ENCODE measurements at regions not wholly inside any gene's neighbourhood (a gene's known extent, or its start where the extent isn't known, plus 50 kb on each side); places are given as distances from the start of the nearest gene placed in this dataset.

DNA sequence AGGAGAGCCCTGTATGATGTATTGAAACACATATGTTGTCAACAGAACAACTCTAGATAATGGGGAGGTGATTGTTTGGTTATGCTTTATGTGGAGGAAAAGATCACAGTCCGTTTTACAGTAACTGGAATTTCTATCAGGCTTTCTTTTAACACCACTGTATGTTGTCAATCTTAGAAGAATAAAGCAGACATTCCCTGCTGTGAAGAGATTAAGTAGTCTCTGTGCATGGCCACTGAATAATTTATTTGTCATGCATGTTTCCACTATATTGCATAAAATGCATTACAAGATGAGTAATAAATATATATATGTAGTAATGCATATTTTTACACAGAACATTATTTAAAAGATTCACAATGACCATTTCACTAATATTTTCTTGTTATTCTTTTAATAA, 440.0 kb downstream of the ANKRD7 start:
- no peaks in the 10 kb centered on the region for H3K9me2 ChIP-seq (ENCODE audit: insufficient read depth)
- no TSS peak for BruUV-seq (replicated peaks)
- H2AFZ ChIP-seq, result no peak overlapping the region
- ChIA-PET CTCF (no interaction called here), POLR2A (ENCODE audit: unreplicated experiment) (no interaction called here)
- no peak for TF ChIP-seq CTCF (conservative IDR thresholded peaks at IDR 0.05)
- no peak for TF ChIP-seq EZH2 (IDR thresholded peaks at IDR 0.05; ENCODE audit: low read depth)
- H4K20me1 ChIP-seq (ENCODE audit: insufficient read depth), result no peaks in the 10 kb centered on the region
- H3K4me2 ChIP-seq, result no peak overlapping the region
- H3K27ac ChIP-seq, result no peak overlapping the region
- H3K4me3 ChIP-seq, result no peak overlapping the region
- H3K9me3 ChIP-seq (ENCODE audit: insufficient read depth, low read depth), result no peaks in the 10 kb centered on the region
- H3K79me2 ChIP-seq (ENCODE audit: low read depth), result no peaks in the 10 kb centered on the region
- H3K36me3 ChIP-seq (ENCODE audit: low read depth), result no peaks in the 10 kb centered on the region
- H3F3A ChIP-seq (ENCODE audit: insufficient read depth, low read depth), result no peaks in the 10 kb centered on the region
- H3K27me3 ChIP-seq (ENCODE audit: insufficient read depth, low read depth), result no peaks in the 10 kb centered on the region
- H3K4me1 ChIP-seq (replicated peaks; ENCODE audit: insufficient read depth), result no peaks in the 10 kb centered on the region
- intact Hi-C loops (cut with micrococcal nuclease; ENCODE audit: unreplicated experiment), result no loop called here
- DNase-seq, result no peak

- TF ChIP-seq CTCF (conservative IDR thresholded peaks at IDR 0.05) (no peak), EZH2 (IDR thresholded peaks at IDR 0.05; ENCODE audit: low read depth) (no peak)
- no TSS peak for BruUV-seq (replicated peaks)
- Histone ChIP-seq H3F3A (ENCODE audit: insufficient read depth, low read depth) (no peaks in the 10 kb centered on the region), H3K4me2 (no peak overlapping the region), H4K20me1 (ENCODE audit: insufficient read depth) (no peaks in the 10 kb centered on the region), H3K9me3 (ENCODE audit: insufficient read depth, low read depth) (no peaks in the 10 kb centered on the region), H3K9me2 (ENCODE audit: insufficient read depth) (no peaks in the 10 kb centered on the region; the same call in 1 of the 2 replicates), H3K27me3 (ENCODE audit: insufficient read depth, low read depth) (no peaks in the 10 kb centered on the region), H3K4me3 (no peak overlapping the region), H3K36me3 (ENCODE audit: low read depth) (no peaks in the 10 kb centered on the region), H3K27ac (no peak overlapping the region), H3K4me1 (replicated peaks; ENCODE audit: insufficient read depth) (no peaks in the 10 kb centered on the region), H3K79me2 (ENCODE audit: low read depth) (no peaks in the 10 kb centered on the region), H2AFZ (no peak overlapping the region)
- intact Hi-C loops (cut with micrococcal nuclease; ENCODE audit: unreplicated experiment), result no loop called here
- CTCF ChIA-PET, result no interaction called here
- POLR2A ChIA-PET (ENCODE audit: unreplicated experiment), result no interaction called here
- DNase-seq, result no peak
Measured at GRCh38 chr7:118671149-118671548, 446.6 kb downstream of the ANKRD7 start.

GRCh38 chr7:118684796-118685195, 460.3 kb downstream of the ANKRD7 start:
- H3K4me2 ChIP-seq, result no peak overlapping the region
- BruUV-seq (replicated peaks), result no TSS peak
- no peak for DNase-seq
- intact Hi-C loops (cut with micrococcal nuclease; ENCODE audit: unreplicated experiment), result no loop called here
- no peaks in the 10 kb centered on the region for H3K36me3 ChIP-seq (ENCODE audit: low read depth)
- H3F3A ChIP-seq (ENCODE audit: insufficient read depth, low read depth), result no peaks in the 10 kb centered on the region
- H3K27me3 ChIP-seq (ENCODE audit: insufficient read depth, low read depth), result no peaks in the 10 kb centered on the region
- H3K4me1 ChIP-seq (replicated peaks; ENCODE audit: insufficient read depth), result no peaks in the 10 kb centered on the region
- CTCF ChIA-PET, result no interaction called here
- no peaks in the 10 kb centered on the region; the same call in 1 of the 2 replicates for H4K20me1 ChIP-seq (ENCODE audit: insufficient read depth)
- H3K79me2 ChIP-seq (ENCODE audit: low read depth), result no peaks in the 10 kb centered on the region
- POLR2A ChIA-PET (ENCODE audit: unreplicated experiment), result no interaction called here
- no peak for TF ChIP-seq EZH2 (IDR thresholded peaks at IDR 0.05; ENCODE audit: low read depth)
- TF ChIP-seq CTCF (conservative IDR thresholded peaks at IDR 0.05), result no peak
- H3K27ac ChIP-seq, result no peak overlapping the region
- no peaks in the 10 kb centered on the region for H3K9me2 ChIP-seq (ENCODE audit: insufficient read depth)
- H2AFZ ChIP-seq, result no peak overlapping the region
- no peak overlapping the region for H3K4me3 ChIP-seq
- no peaks in the 10 kb centered on the region for H3K9me3 ChIP-seq (ENCODE audit: insufficient read depth, low read depth)
